DMS114 treated with DMSO at 0.1 percent for 48 hours (cell line): ENCODE measurements at regions not wholly inside any gene's neighbourhood (a gene's known extent, or its start where the extent isn't known, plus 50 kb on each side); places are given as distances from the start of the nearest gene placed in this dataset.

Experiments used
- DNase-seq: peaks from one replicate; lab custom pipeline; 2025; ENCODE audit not compliant: unreplicated experiment; lab: John Stamatoyannopoulos, UW

- DNase-seq, result no peak
These were observed 270.6 kb downstream of the AEBP2 start for GRCh38 chr12:19709889-19710288.

GRCh38 chr12:19710811-19711793, 271.8 kb downstream of the AEBP2 start:
- DNase-seq, result no peak

GRCh38 chr12:19712041-19712440, 272.7 kb downstream of the AEBP2 start:
- no peak for DNase-seq

GRCh38 chr12:19718401-19718800, 279.1 kb downstream of the AEBP2 start:
- no peak for DNase-seq

- no peak for DNase-seq
These were observed 280.4 kb downstream of the AEBP2 start for GRCh38 chr12:19719672-19720071.

GRCh38 chr12:19726122-19726521, 286.8 kb downstream of the AEBP2 start:
- no peak for DNase-seq

- DNase-seq, result no peak
These were observed 287.3 kb downstream of the AEBP2 start for GRCh38 chr12:19726592-19726991.

GRCh38 chr12:19737019-19737418, 297.7 kb downstream of the AEBP2 start:
- no peak for DNase-seq

GRCh38 chr12:19739195-19739776, 300.0 kb downstream of the AEBP2 start:
- peak; percentile 77 for DNase-seq

GRCh38 chr12:19740472-19741131, 301.3 kb downstream of the AEBP2 start:
- DNase-seq, result no peak

GRCh38 chr12:19741132-19741489, 301.8 kb downstream of the AEBP2 start:
- DNase-seq, result no peak

- peak; percentile 74 for DNase-seq
These were observed 305.5 kb downstream of the AEBP2 start for GRCh38 chr12:19744705-19745218.

- no peak for DNase-seq
These were observed 307.2 kb downstream of the AEBP2 start for GRCh38 chr12:19746471-19746870.

GRCh38 chr12:19749906-19750574, 310.7 kb downstream of the AEBP2 start:
- DNase-seq, result no peak

- DNase-seq, result no peak
These were observed 311.8 kb downstream of the AEBP2 start for GRCh38 chr12:19751078-19751477.

GRCh38 chr12:19752712-19753111, 313.4 kb downstream of the AEBP2 start:
- no peak for DNase-seq

GRCh38 chr12:19755136-19755535, 315.8 kb downstream of the AEBP2 start:
- DNase-seq, result peak; percentile 76

GRCh38 chr12:19757317-19757877, 318.1 kb downstream of the AEBP2 start:
- DNase-seq, result peak; percentile 85

GRCh38 chr12:19759227-19759626, 319.9 kb downstream of the AEBP2 start:
- DNase-seq, result no peak

GRCh38 chr12:19760611-19761010, 321.3 kb downstream of the AEBP2 start:
- no peak for DNase-seq

- no peak for DNase-seq
These were observed 322.2 kb downstream of the AEBP2 start for GRCh38 chr12:19761463-19761862.
